Body of pancreas (tissue), 4 donors: ENCODE measurements at regions not wholly inside any gene's neighbourhood (a gene's known extent, or its start where the extent isn't known, plus 50 kb on each side); places are given as distances from the start of the nearest gene placed in this dataset.
"Not testable (repeated sequence)": the region's sequence is repeated elsewhere in the genome, so short reads cannot be mapped to it uniquely, and the experiment has no call there.

Experiments
- ATAC-seq: fragments of 150-250 bp; one replicate; pipeline ENCODE4 v1.9.1; 2016
- DNase-seq, 4 donors: peaks; one replicate each; pipeline ENCODE4 v3.0.0-alpha.2; 2019
- H3K27ac ChIP-seq, 4 donors: fragments of 200-600 bp; sonication (generic); 1 replicate in 3 of 4; 2 replicates in 1 of 4; pipeline versions ENCODE4 v1.5.1 to v1.6.1; 2016 to 2019; ENCODE audit warnings: mild to moderate bottlenecking in 1 of 4, mixed read lengths in 1 of 4, moderate library complexity in 1 of 4
- H3K27me3 ChIP-seq, 2 donors: fragments of 200-600 bp; sonication (generic); one replicate each; pipeline ENCODE4 v1.6.0; 2016; ENCODE audit warnings: mild to moderate bottlenecking in 1 of 2
- H3K36me3 ChIP-seq, 2 donors: fragments of 200-600 bp; sonication (generic); replicated peaks in 1 of 2; 2 replicates each; pipeline ENCODE4 v1.5.1; 2016; ENCODE audit warnings: low read depth in 2 of 2; ENCODE audit not compliant: insufficient read depth in 1 of 2
- H3K4me1 ChIP-seq: fragments of 200-600 bp; sonication (generic); one replicate; pipeline ENCODE4 v1.6.0; 2016
- H3K4me3 ChIP-seq, 2 donors: fragments of 200-600 bp; sonication (generic); 1 replicate in 1 of 2; 2 replicates in 1 of 2; pipeline ENCODE4 v1.5.1; 2016 to 2019
- H3K9me3 ChIP-seq, 3 donors: fragments of 200-600 bp; sonication (generic); 1 replicate in 2 of 3; 2 replicates in 1 of 3; pipeline ENCODE4 v1.5.1; 2016
- POLR2A ChIP-seq, 3 donors: fragments of 450-650 bp; IDR thresholded peaks; one replicate each; pipeline ENCODE4 v1.6.1; 2016; ENCODE audit warnings: antibody characterized with exemption in 3 of 3, mild to moderate bottlenecking in 2 of 3
- WGBS, 2 donors: methylation state at CpG; one replicate each; pipeline ENCODE4 v1.1.5; 2017; 5-methylcytosine and 5-hydroxymethylcytosine counted together
- intact Hi-C: fragments of 100-400 bp; cut with DNase I; formaldehyde crosslinking; loops from one replicate; pipeline ENCODE4 v1.15.1; 2023
- TF ChIP-seq, protein P1 (sequence below), 7 experiments: fragments of 450-650 bp in 4 of 7; fragments of 200-600 bp in 3 of 7; sonication (generic) in 3 of 7; IDR thresholded peaks; one replicate each; pipeline ENCODE4 v1.5.1; 2016 to 2019; ENCODE audit warnings: antibody characterized with exemption in 7 of 7

- ATAC-seq (no peak), DNase-seq (no peak)
- H3K36me3 ChIP-seq: no peaks in the 10 kb centered on the region
- no peaks in the 10 kb centered on the region for H3K4me1 ChIP-seq
- no peak overlapping the region for H3K27ac ChIP-seq
- no peaks in the 10 kb centered on the region for H3K9me3 ChIP-seq
- no peak for TF ChIP-seq POLR2A (IDR thresholded peaks at IDR 0.05)
- TF ChIP-seq, protein P1, sequence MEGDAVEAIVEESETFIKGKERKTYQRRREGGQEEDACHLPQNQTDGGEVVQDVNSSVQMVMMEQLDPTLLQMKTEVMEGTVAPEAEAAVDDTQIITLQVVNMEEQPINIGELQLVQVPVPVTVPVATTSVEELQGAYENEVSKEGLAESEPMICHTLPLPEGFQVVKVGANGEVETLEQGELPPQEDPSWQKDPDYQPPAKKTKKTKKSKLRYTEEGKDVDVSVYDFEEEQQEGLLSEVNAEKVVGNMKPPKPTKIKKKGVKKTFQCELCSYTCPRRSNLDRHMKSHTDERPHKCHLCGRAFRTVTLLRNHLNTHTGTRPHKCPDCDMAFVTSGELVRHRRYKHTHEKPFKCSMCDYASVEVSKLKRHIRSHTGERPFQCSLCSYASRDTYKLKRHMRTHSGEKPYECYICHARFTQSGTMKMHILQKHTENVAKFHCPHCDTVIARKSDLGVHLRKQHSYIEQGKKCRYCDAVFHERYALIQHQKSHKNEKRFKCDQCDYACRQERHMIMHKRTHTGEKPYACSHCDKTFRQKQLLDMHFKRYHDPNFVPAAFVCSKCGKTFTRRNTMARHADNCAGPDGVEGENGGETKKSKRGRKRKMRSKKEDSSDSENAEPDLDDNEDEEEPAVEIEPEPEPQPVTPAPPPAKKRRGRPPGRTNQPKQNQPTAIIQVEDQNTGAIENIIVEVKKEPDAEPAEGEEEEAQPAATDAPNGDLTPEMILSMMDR (IDR thresholded peaks at IDR 0.05): no peak
- H3K27me3 ChIP-seq: no peaks in the 10 kb centered on the region
- intact Hi-C loops: no loop called here
- 57 to 62% methylated on average over 3 of the region's 3 CpGs for WGBS, 2 donors
- H3K4me3 ChIP-seq: no peak overlapping the region
Observed at GRCh38 chr1:195186544-195186943, 1421.7 kb downstream of the KCNT2 start.

- 37 to 41% methylated on average over 2 of the region's 2 CpGs for WGBS, 2 donors
- no peak overlapping the region for H3K27ac ChIP-seq
- TF ChIP-seq POLR2A (IDR thresholded peaks at IDR 0.05): no peak
- TF ChIP-seq, protein P1 (IDR thresholded peaks at IDR 0.05): no peak
- H3K4me1 ChIP-seq: no peaks in the 10 kb centered on the region
- DNase-seq: no peak
- no peaks in the 10 kb centered on the region for H3K27me3 ChIP-seq
- no peaks in the 10 kb centered on the region for H3K36me3 ChIP-seq
- no peak overlapping the region for H3K4me3 ChIP-seq
- no peak for ATAC-seq
- no peaks in the 10 kb centered on the region for H3K9me3 ChIP-seq
- intact Hi-C loops: no loop called here
Observed at GRCh38 chr1:195185736-195186135, 1422.5 kb downstream of the KCNT2 start.

DNA sequence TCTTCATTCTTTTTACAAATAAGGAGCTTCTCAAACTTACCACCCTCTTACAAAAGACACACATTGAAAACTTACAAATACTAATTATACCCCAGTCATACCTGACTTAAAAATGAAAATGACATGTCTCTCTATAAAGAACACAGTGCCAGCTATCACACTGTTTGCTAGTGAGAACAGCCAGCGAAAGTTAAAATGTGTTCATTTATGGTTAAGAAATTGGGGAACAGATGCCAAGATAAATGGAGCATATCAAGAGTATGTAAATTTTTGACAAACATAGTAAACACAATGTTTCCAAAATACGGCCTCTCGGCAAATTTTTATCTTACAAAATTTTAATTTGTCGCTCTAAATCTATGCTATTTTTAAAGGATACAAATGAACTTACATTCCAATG, 1422.9 kb downstream of the KCNT2 start:
- intact Hi-C loops: no loop called here
- TF ChIP-seq, protein P1 (IDR thresholded peaks at IDR 0.05): no peak
- TF ChIP-seq POLR2A (IDR thresholded peaks at IDR 0.05): no peak
- Histone ChIP-seq H3K27me3 (no peaks in the 10 kb centered on the region), H3K4me1 (no peaks in the 10 kb centered on the region), H3K27ac (no peak overlapping the region), H3K4me3 (no peak overlapping the region), H3K9me3 (no peaks in the 10 kb centered on the region), H3K36me3 (no peaks in the 10 kb centered on the region)
- ATAC-seq (no peak), DNase-seq (no peak)
- WGBS, 2 donors: 53 to 67% methylated on average over 4 of the region's 4 CpGs

- Histone ChIP-seq H3K4me1 (no peaks in the 10 kb centered on the region), H3K4me3 (no peak overlapping the region), H3K27me3 (no peaks in the 10 kb centered on the region), H3K36me3 (no peaks in the 10 kb centered on the region), H3K9me3 (no peaks in the 10 kb centered on the region), H3K27ac (no peak overlapping the region)
- intact Hi-C loops: no loop called here
- DNase-seq (no peak), ATAC-seq (no peak)
- TF ChIP-seq POLR2A (IDR thresholded peaks at IDR 0.05): no peak
- TF ChIP-seq, protein P1 (IDR thresholded peaks at IDR 0.05): no peak
Observed at GRCh38 chr1:195173753-195174152, 1434.5 kb downstream of the KCNT2 start.

GRCh38 chr1:195159795-195160194, 1448.4 kb downstream of the KCNT2 start:
- not testable (repeated sequence) for ATAC-seq

More at GRCh38 chr1:195159795-195160194, 1448.4 kb downstream of the KCNT2 start:
- H3K27ac ChIP-seq, H3K4me1 ChIP-seq, DNase-seq, H3K4me3 ChIP-seq, H3K9me3 ChIP-seq, H3K36me3 ChIP-seq, intact Hi-C loops, H3K27me3 ChIP-seq: not testable (repeated sequence)
- WGBS, 2 donors: 53 to 57% methylated on average over 1 of the region's 1 CpG
